TTC549 (cell line): ENCODE measurements at regions not wholly inside any gene's neighbourhood (a gene's known extent, or its start where the extent isn't known, plus 50 kb on each side); places are given as distances from the start of the nearest gene placed in this dataset.
"Not testable (repeated sequence)": the region's sequence is repeated elsewhere in the genome, so short reads cannot be mapped to it uniquely, and the experiment has no call there.

Source experiments
- FAIRE-seq: peaks from 2 replicates; lab custom pipeline; 2012; peaks lifted over from hg19 to GRCh38; lab: Jason Lieb, UNC

DNA sequence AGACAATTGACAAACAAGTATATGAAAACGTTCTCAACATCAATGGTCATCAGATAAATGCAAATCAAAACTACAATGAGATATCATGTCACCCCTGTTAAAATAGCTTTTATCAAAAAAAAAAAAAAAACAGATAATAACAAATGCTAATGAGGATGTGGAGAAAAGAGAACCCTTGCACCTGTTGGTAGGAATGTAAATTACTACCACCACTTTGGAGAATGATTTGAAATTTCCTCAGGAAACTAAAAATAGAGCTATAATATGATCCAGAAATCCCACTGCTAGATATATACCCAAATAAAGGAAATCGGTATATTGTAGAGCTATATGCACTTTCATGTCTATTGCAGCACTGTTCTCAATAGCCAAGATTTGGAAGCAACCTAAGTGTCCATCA lies 470.6 kb upstream of the FSTL5 start:
- no peak for FAIRE-seq

DNA sequence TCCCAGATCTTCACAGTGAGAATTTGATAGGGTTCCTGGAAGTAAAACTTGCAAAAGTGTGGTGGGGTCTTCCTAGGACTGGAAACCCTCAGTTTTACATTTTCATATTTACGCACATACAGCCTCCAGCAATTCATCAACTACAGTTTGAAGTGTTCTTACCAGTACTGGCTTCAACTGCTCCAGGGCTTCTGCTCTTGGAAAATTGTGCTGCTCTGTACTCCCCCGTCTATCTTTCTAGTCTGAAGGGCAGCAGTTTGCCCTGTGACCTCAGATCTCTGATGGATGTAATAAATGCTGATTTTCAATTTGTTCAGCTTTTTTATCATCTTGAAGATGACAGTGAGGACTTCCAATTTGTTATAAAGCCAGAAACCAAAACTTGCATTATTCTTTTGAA lies 458.9 kb upstream of the FSTL5 start:
- FAIRE-seq, result no peak

DNA sequence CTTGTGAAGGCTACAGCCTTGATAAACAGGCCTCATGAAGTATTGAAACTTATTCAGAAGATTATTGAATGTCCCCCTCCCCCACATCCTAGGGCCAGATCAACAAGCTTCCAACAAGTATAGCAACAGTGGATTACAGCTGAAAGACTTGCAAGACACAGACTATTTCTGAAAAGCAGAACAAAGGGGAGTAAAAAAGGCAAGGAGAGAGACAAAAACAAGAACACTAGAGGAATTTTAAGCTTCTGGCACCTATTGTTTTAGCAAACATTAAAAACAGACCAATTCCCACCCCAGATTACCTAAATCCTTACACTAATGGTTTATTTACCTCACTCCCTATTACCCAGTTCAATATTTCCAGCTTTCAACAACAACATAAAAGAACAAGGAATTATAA lies 446.3 kb upstream of the FSTL5 start:
- no peak for FAIRE-seq

DNA sequence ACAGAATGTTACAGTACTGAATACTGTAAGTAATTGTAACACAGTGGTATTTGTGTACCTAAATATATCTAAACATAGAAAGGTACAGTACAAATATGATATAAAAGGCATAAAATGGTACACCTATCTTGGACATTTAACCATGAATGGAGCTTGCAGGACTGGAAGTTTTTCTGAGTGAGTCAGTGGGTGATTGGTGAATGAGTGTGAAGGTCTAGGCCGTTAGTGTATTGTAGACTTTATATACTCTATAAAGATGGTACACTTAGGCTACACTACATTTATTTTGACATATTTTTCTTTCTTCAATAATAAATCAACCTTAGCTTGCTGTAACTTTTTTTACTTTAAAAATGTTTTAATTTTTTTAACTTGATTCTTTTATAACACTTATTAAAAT lies 422.5 kb upstream of the FSTL5 start:
- no peak for FAIRE-seq

DNA sequence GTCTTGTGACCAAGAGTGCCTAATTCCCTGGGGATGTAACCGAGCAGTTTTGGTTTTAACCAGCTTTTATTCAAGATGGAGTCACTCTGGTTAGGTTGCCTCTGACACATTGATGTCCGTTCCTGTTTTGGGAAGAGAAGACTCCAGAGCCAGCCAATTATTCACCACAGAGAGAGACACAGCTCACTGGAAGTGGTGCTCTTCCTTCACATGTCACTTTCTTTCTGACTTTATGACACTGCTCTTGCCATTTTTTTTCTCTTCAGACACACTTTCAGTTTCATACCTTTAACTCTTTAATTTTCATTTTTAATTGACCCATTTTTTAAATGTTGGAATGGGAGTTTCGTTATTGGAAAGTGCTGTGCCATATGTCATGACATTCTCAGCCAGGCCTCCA lies 418.4 kb upstream of the FSTL5 start:
- no peak for FAIRE-seq

DNA sequence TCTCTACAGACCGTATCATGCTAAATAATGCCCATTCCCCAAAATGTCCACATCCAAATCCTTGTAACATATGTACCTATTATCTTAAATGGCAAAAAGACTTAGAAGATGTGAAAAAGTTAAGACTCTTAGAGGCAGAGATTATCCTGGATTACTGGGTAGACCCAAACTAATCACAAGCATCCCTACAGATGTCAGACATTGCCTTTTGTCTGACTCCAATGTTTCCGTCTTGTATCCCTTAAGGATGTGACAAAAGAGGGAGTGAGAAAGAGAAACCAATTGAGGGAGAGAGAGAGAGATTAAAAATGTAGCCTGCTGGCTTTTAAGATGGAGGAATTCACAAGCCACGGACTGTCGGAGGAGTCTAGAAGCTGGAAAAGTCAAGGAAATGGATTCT lies 401.9 kb upstream of the FSTL5 start:
- no peak for FAIRE-seq

DNA sequence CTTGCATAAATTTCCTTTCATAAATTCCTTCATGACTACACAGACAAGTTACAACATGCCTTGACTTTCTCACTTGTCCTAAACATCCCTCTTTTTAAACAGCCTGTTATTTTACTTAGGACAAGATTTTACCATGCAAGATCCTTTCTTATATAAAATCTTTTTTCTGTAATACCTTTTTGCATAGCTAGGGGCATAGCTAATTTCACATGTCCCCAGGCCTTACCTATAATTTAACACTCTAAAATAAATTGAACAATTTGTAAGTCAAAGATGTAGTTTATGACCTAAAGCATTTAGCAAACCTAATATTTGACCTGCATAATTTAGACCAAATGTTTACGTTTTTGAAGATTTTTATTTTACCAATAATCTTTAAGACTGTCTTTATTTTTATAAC lies 396.3 kb upstream of the FSTL5 start:
- FAIRE-seq, result no peak

DNA sequence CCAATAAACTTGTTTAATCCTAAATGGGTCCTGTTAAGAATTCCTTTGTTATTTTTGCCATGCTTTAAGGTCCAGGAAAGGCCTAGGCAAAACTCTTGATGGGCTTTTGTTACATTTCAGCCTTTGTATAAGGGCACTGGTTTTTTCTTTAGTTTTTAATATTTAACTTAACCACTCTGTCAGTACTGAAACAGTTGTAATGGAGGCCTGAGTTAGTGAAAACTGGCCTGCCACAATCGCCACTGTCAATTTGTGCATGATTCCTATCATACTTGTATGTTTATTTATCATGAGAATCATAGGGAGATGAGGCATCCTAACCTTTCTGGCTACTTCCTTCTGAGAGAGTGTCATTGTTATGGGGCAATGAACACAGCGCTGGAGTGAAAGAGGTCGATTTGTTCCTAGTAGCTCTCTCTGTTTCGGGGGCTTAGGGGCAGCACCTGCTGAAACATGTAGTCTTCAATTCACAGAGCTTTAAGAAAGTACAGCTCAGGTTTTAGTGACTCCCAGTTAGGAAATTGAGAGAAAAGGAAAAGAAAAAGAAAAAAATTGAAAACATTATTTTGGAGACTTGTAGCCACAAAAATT lies 393.8 kb upstream of the FSTL5 start:
- FAIRE-seq, result no peak

DNA sequence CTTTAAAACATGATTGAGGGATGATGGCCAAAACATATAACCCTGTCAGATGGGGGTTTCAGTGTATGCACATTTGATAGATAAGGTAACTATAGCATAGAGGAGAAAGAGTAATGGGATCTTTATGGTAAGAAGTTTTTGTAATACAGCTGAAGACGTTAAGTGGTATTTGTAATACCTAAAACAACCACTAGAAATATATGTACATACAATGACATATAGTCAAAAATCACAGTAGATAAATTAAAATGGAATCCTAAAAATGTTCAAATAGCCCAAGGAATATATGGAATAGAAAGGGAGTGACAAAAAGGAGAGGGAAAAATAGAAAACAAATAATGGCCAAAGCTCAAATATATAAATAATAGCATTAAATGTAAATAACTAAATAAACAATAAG lies 371.3 kb upstream of the FSTL5 start:
- FAIRE-seq, result no peak

DNA sequence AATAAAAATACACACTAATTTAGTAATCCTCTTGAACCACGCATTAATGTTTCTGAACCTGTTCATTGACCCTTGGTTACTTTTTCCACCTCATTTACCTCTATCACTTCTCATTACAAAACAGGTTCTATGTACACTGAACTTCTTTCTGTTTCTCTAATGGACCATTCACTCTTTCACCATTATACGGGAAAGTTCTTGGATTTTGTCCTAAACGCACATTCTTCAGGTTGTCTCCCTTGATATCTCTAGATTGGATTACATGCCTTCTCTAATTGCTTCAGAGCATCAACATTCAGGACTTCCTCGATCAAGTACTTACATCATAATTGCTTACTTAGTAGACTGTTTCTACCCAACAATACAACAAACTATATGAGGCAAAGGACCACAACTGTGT lies 359.4 kb upstream of the FSTL5 start:
- FAIRE-seq, result no peak

DNA sequence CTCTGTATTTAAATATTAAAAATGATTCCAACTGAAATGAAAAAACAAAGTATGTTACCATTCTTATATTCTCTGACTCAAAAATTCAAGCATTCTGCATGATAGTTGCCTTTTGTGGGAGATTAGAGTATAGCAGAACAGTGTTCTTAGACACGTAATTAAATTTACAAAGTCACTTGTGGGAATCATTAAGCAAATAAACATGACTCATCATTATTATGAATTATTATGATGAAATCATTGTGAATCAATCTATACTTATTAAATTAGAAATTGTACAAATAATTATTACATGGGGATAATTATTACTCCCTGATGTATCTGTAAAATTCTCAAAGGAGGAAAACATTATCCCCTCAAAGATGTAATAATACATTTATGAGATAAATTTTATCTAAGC lies 358.9 kb upstream of the FSTL5 start:
- no peak for FAIRE-seq

DNA sequence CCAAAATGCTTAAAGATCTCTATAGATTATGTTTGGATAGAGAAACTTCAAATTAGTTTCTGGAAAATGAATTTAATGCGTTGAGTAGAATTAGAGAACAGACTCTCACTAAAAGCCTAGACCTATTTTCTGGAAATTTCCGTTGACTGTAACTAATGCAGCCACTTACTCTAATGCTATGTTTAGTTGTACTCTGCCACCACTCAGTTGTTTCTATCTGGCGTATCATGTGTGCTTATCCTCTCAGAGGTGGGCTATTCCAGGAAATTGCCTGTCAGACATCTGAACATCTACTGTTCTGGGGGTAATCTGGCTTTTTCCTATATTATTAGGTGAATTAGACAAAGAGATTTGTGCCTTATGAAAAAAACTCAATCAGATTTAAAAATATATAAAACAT lies 347.1 kb upstream of the FSTL5 start:
- no peak for FAIRE-seq

DNA sequence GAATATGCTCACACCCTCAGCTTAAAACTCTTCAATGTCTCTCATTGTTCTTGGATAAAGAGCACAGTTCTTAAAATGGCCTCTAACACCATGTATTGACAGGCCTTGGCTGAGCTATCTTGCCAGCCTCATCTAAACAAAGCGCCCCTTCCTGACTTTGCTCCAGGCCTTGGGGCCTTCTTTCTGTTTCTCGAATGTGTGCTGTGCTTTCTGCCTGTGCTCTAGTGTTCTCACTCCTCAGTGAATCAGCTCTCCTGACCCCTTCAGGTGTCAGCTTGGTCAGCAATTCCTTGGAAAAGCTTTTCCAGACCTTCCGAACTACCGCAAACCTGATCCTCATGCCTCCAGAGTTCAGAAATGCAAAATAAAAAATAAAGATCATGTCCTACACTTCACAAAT lies 346.3 kb upstream of the FSTL5 start:
- FAIRE-seq, result no peak

DNA sequence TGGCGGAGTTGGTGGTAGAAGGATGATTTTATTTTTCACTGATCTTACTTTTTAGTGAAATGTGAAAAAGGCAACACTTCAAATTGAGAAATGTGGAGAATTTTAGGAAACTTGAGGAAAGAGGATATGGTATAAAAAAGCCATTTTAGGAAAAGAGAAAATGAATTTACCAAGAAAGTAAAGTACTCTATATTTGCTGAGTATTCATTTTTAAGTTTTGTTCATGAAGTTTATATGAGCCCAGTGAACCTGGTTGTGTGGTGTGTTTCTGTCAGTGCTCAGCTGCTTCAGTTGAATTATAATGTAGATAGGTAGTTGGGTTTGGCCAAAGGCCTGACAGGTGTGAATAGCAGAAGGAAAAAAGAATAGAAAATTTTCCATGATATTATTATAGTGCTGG lies 345.5 kb upstream of the FSTL5 start:
- FAIRE-seq, result no peak

DNA sequence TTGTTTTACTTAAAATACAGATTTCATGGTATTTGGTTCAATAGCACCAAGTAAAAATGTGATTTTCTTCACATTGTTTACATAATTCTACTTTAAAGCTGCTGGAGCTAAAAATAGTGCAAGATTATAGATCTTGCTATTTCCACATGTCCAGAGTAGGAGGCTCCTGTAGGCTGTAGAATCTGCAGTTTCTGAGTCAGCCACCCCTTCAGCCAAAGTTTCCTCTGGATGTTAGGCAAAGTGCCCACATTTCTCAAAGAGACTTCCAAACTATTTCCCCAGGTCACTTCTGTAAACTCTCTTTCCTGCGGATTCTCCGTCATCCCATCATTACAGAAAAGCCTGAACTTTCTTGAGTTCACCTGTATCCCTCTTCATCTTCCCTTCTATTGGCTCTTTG lies 342.5 kb upstream of the FSTL5 start:
- FAIRE-seq, result no peak

DNA sequence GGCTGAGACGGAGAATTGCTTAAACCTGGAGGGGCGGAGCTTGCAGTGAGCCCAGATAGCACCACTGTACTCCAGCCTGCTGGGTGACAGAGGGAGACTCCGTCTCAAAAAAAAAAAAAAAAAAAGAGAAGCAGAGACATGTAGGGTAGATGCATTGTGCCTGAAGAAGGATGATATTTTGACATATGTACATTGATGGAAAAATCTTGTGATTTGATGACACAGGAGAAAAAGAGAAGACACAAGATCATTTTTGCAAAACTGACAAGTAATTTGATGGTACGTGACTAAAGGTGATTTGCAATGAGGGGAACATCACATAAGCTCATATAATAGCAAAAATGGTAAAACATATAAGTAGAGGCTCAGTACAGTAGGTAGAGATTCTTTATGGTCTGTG lies 340.1 kb upstream of the FSTL5 start:
- no peak for FAIRE-seq

DNA sequence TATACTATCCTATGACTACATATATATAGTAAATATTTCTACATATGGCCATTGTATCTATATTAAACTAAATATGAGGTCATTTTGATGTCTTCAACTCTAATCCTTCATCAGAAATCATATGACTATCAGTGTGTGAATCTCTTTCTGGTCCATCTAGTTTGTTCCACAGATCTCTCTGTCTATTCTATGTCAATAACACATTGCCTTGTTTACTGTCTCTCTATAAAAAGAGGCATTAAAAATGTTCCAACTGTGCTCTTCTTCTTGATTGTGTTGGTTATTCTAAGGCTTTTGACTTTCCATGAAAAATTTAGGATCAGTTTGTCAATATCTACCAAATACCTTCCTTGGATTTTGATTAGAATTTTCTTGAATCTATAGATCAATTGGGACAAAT lies 338.3 kb upstream of the FSTL5 start:
- no peak for FAIRE-seq

DNA sequence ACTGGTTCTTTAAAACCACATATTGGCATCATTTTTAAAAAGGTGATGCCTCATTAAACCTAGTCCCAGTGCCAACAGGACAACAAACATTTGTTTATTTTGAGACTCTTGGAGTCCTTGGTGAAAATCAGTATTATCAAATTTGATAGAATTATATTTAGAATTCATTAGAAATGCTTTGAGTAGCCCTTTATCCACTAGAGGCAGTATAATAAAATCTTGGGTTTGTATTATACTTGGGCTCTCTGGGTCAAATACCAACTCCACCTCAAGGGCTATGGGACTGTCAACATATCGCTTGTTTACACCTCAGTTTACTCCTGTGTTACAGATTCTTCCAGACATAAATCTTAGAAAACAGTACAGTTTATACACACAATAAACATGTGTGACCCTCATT lies 335.7 kb upstream of the FSTL5 start:
- no peak for FAIRE-seq

DNA sequence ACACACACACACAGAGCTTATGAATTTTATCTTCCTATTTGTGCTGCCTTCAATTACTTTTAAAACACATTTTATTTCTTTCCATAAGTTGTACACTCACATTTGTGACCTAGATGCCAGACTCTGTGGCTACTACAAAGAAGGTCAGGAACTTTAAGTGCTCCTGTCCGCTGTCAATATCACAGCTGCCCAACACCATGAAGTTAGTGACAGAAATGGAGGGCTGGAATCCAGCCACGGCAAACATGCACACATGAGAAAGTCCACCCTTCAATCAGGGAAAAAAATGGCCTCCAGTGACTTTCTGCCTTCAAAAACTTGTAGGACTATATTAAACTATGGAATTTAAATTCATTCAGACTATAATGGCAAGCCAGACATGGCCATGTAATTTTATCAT lies 334.4 kb upstream of the FSTL5 start:
- no peak for FAIRE-seq

DNA sequence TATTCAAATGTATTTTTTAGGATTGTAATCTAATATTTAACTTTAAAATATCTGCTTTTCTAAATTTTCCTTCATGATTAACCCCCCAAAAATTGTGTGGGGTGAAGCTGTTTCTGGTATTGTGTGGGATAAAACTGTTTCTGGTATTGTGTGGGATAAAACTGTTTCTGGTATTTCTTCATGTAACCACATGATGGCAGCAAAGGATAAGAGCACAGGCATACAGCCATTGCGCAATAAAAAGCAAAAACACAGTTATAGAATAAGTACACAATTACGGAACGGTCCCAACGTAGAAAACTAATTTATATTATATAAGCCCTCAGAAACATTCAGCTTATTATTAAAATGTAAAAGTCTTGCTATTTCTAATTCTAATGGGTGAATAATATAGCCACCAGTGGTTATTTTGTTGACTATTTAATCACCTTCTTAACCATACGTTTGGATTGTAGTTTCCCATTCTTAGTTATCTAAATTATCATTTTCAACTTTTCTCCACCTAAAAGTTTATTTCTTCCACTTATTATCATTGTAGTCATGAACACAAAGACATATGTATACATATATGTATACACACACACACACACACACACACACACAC lies 333.9 kb upstream of the FSTL5 start:
- FAIRE-seq, result peak; percentile 78

DNA sequence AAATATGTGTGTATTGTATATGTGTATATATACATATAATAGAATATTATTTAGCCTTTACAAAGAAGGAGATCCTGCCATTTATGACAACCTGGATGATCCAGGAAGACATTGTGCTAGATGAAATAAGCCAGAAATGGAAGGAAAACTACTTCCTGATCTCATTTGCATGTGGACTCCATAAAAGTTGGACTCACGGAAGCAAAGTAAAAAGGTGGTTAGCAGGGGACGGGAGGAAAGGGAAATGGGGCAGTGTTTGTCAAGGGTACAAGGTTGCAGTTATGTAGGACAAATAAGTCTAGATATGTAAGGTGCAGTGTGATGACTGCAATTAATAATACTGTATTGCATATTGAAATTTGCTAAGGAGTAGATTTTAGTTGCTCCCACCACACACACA lies 331.1 kb upstream of the FSTL5 start:
- no peak for FAIRE-seq

DNA sequence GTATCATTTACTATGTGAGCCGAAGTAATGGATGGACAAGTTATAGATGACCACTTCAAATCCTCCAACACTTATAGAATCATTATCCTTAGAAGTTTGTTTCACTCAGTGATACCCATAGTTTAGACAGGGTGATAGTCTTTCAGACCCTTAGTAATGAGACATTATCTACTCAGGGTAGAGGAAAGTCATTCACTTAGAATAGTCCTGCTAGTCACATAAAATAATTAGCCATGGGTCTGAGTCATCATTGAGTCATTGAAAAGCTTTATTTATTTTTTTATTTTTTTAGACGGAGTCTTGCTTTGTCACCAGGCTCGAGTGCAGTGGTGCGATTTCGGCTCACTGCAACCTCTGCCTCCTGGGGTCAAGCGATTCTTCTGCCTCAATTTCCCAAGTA lies 321.7 kb upstream of the FSTL5 start:
- no peak for FAIRE-seq

DNA sequence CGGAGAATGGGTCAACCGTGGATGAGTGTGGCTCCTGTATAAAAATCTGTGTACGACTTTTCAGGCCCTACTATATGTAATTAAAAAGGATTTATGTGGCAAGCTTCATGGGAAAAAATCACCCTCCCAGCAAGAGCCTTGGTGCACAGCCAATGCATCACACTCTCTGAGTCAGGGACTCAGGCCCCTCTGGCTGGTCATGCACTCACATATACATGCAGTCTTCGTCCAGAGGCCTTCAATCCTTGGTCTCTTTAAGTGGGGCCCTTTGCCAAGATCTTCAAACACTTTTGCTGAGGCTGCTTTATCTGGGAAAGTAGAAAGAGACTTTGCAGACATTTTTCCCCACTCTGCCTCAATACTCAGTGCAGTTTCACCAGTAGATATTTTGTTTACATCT lies 311.4 kb upstream of the FSTL5 start:
- no peak for FAIRE-seq

DNA sequence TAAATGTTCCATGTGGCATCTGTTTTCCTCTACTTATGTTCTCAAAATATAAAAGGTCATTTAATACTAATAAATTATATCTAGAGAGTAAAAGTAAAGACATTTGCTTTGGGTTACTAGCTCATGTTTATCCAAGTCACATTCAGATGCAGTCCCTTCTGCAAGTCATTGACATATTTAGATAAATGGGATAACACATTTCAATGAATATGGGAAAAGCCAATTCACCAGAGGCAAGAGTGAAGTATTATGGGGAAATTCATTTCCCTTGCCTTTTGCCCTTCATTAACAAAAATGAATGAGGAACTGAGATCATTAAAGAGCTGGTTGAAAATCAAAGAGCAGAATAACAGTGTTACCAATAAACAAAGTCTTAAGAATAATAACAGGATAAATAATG lies 306.2 kb upstream of the FSTL5 start:
- FAIRE-seq, result no peak

DNA sequence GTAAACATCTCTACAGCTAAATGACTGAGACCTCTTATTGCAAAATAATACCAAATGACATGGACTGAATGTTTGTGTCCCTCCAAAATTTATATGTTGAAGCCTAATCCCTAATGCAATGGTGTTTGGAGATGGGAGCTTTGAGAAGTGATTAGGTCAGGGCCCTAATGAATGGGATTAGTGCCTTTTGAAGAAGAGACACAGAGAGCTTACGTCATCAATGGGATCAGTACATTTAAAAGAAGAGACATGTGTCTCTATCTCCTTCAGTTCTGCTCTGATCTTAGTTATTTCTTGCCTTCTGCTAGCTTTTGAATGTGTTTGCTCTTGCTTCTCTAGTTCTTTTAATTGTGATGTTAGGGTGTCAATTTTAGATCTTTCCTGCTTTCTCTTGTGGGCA lies 301.6 kb upstream of the FSTL5 start:
- FAIRE-seq, result not testable (repeated sequence)
